IMR-90 (cell line): ENCODE measurements at regions not wholly inside any gene's neighbourhood (a gene's known extent, or its start where the extent isn't known, plus 50 kb on each side); places are given as distances from the start of the nearest gene placed in this dataset.

Experiments
- ATAC-seq: fragments of 200-7000 bp; cut with Tn5 transposase; 2 replicates; pipeline ENCODE4 v1.9.1; 2020; ENCODE audit warnings: low read depth, mild to moderate bottlenecking, moderate library complexity
- BruUV-seq: library from RNA; stranded (reverse); fragments of 400-500 nt; replicated peaks from 2 replicates; lab custom pipeline; 2021; lab: Mats Ljungman, UMichigan
- CTCF ChIA-PET: fragments of 300-600 bp; formaldehyde crosslinking; extraction: SDS; loops from one replicate; lab custom pipeline; 2021; ENCODE audit warnings: antibody characterized with exemption; lab: Yijun Ruan, JAX
- POLR2A ChIA-PET: fragments of 300-600 bp; sonication (Branson Sonifier 250); formaldehyde crosslinking; loops from one replicate; lab custom pipeline; 2022; ENCODE audit warnings: antibody characterized with exemption; ENCODE audit not compliant: unreplicated experiment; lab: Charles Lee
- DNase-seq: peaks from one replicate; pipeline ENCODE4 v3.0.0; 2013
- H2AFZ ChIP-seq: replicated peaks from 2 replicates; pipeline ENCODE3; 2013; ENCODE audit warnings: low read length, mild to moderate bottlenecking; ENCODE audit not compliant: poor library complexity
- H2AK5ac ChIP-seq: 2 replicates; pipeline ENCODE4 v1.6.1; 2013; ENCODE audit warnings: low read depth, low read length, inconsistent platforms
- H2AK9ac ChIP-seq: replicated peaks from 2 replicates; pipeline ENCODE3; 2013; ENCODE audit warnings: mild to moderate bottlenecking, low read depth, low read length, moderate library complexity; ENCODE audit not compliant: poor library complexity
- H2BK120ac ChIP-seq: 2 replicates; pipeline ENCODE4 v1.6.1; 2013; ENCODE audit warnings: low read depth, low read length, inconsistent platforms
- H2BK15ac ChIP-seq: 3 replicates; pipeline ENCODE4 v1.6.1; 2013; ENCODE audit warnings: low read depth, low read length, inconsistent platforms
- H2BK20ac ChIP-seq: 2 replicates; pipeline ENCODE4 v1.6.1; 2013; ENCODE audit warnings: low read depth, mild to moderate bottlenecking, inconsistent platforms, low read length, moderate library complexity
- H2BK5ac ChIP-seq: 2 replicates; pipeline ENCODE4 v1.6.1; 2013; ENCODE audit warnings: mild to moderate bottlenecking, low read depth, low read length, inconsistent platforms; ENCODE audit not compliant: poor library complexity, severe bottlenecking
- H3K14ac ChIP-seq: replicated peaks from 2 replicates; pipeline ENCODE4 v1.6.1; 2013; ENCODE audit warnings: low read depth, low read length, inconsistent platforms
- H3K18ac ChIP-seq: 2 replicates; pipeline ENCODE4 v1.6.1; 2013; ENCODE audit warnings: low read depth, low read length, control low read depth
- H3K23ac ChIP-seq: 2 replicates; pipeline ENCODE4 v1.6.1; 2013; ENCODE audit warnings: low read depth, low read length, inconsistent platforms
- H3K27ac ChIP-seq: 2 replicates; pipeline ENCODE4 v1.5.1; 2013; ENCODE audit warnings: mild to moderate bottlenecking, control low read depth, low read length; ENCODE audit not compliant: insufficient read depth
- H3K27me3 ChIP-seq: 2 replicates; pipeline ENCODE4 v1.6.1; 2013; ENCODE audit warnings: low read length; ENCODE audit not compliant: control insufficient read depth, insufficient read depth
- H3K36me3 ChIP-seq: 2 replicates; pipeline ENCODE4 v1.6.1; 2013; ENCODE audit warnings: low read length, mixed read lengths; ENCODE audit not compliant: control insufficient read depth, insufficient read depth
- H3K4ac ChIP-seq: 2 replicates; pipeline ENCODE4 v1.6.1; 2013; ENCODE audit warnings: low read depth, low read length, inconsistent platforms
- H3K4me1 ChIP-seq: 2 replicates; pipeline ENCODE4 v1.6.1; 2013; ENCODE audit warnings: low read length, mixed read lengths; ENCODE audit not compliant: control insufficient read depth, insufficient read depth
- H3K4me2 ChIP-seq: 2 replicates; pipeline ENCODE4 v1.6.1; 2013; ENCODE audit warnings: low read depth, mild to moderate bottlenecking, control low read depth, low read length, moderate library complexity
- H3K4me3 ChIP-seq: 2 replicates; pipeline ENCODE4 v1.5.1; 2013; ENCODE audit warnings: low read depth, mild to moderate bottlenecking, control low read depth, low read length, moderate library complexity; ENCODE audit not compliant: insufficient read depth
- H3K56ac ChIP-seq: 2 replicates; pipeline ENCODE4 v1.6.1; 2013; ENCODE audit warnings: low read length, inconsistent platforms; ENCODE audit not compliant: insufficient read depth; ENCODE audit errors: extremely low read depth
- H3K79me1 ChIP-seq, 2 experiments: 2 replicates each; pipeline ENCODE4 v1.6.1; 2013; ENCODE audit warnings: low read length in 2 of 2, inconsistent platforms in 1 of 2, low read depth in 1 of 2
- H3K9ac ChIP-seq: 2 replicates; pipeline ENCODE4 v1.6.1; 2013; ENCODE audit warnings: low read depth, low read length, control low read depth
- H3K9me1 ChIP-seq: 2 replicates; pipeline ENCODE4 v1.6.1; 2013; ENCODE audit warnings: low read length, inconsistent platforms; ENCODE audit not compliant: insufficient read depth
- H3K9me3 ChIP-seq: 2 replicates; pipeline ENCODE4 v1.6.1; 2013; ENCODE audit warnings: low read length; ENCODE audit not compliant: control insufficient read depth, insufficient read depth
- H4K20me1 ChIP-seq: 2 replicates; pipeline ENCODE4 v1.6.1; 2013; ENCODE audit warnings: low read length, inconsistent platforms; ENCODE audit not compliant: insufficient read depth
- H4K5ac ChIP-seq: 2 replicates; pipeline ENCODE4 v1.6.1; 2013; ENCODE audit warnings: mild to moderate bottlenecking, low read depth, low read length, control low read depth
- H4K8ac ChIP-seq, 2 experiments: 2 replicates each; pipeline ENCODE4 v1.6.1; 2013; ENCODE audit warnings: low read depth in 2 of 2, low read length in 2 of 2, control low read depth in 1 of 2, inconsistent platforms in 1 of 2
- H4K91ac ChIP-seq: 2 replicates; pipeline ENCODE4 v1.6.1; 2013; ENCODE audit warnings: low read depth, low read length, inconsistent platforms; ENCODE audit not compliant: insufficient read depth
- CEBPB ChIP-seq: IDR thresholded peaks from 2 replicates; pipeline ENCODE4 v1.6.1; 2012; ENCODE audit warnings: low read depth, low read length, improper control_type of control experiment
- CHD1 ChIP-seq: IDR thresholded peaks from 2 replicates; pipeline ENCODE4 v1.6.1; 2012; ENCODE audit warnings: low read depth, low read length, improper control_type of control experiment
- FOS ChIP-seq: fragments of 150-350 bp; IDR thresholded peaks from 2 replicates; pipeline ENCODE4 v1.6.1; 2016; ENCODE audit warnings: low read depth, low read length
- MAZ ChIP-seq: IDR thresholded peaks from 2 replicates; pipeline ENCODE4 v1.6.1; 2012; ENCODE audit warnings: low read depth, mild to moderate bottlenecking, low read length, improper control_type of control experiment, moderate library complexity, borderline replicate concordance
- MXI1 ChIP-seq: IDR thresholded peaks from 2 replicates; pipeline ENCODE4 v1.6.1; 2012; ENCODE audit warnings: low read depth, mild to moderate bottlenecking, low read length, moderate library complexity, borderline replicate concordance
- RCOR1 ChIP-seq: IDR thresholded peaks from 2 replicates; pipeline ENCODE4 v1.6.1; 2012; ENCODE audit warnings: mild to moderate bottlenecking, low read length, improper control_type of control experiment; ENCODE audit not compliant: insufficient replicate concordance
- whole genome bisulfite sequencing, 2 experiments: methylation state at CpG; one replicate each; pipeline versions ENCODE4 v1.1.5 to v1.1.7; 2013; ENCODE audit warnings: missing lambda C conversion rate in 2 of 2; ENCODE audit not compliant: insufficient read length in 1 of 2; ENCODE audit errors: extremely low coverage in 2 of 2; 5-methylcytosine and 5-hydroxymethylcytosine counted together
- dilution Hi-C: fragments of 300-500 bp; cut with HindIII; formaldehyde crosslinking; loops from one replicate; pipeline ENCODE4 v1.14.3; 2018; ENCODE audit warnings: low sequenced_read_pairs; ENCODE audit not compliant: unreplicated experiment
- in situ Hi-C: fragments of 300-500 bp; cut with MboI; formaldehyde crosslinking; loops from 3 replicates; pipeline ENCODE4 v1.14.3; 2019; ENCODE audit warnings: low sequenced_read_pairs, inconsistent platforms, mixed read lengths
- intact Hi-C: fragments of 100-400 bp; cut with micrococcal nuclease; formaldehyde crosslinking; loops from 2 replicates; pipeline ENCODE4 v1.10.0; 2022
- TF ChIP-seq, protein P1 (sequence below): fragments of 150-350 bp; IDR thresholded peaks from 2 replicates; pipeline ENCODE4 v1.6.1; 2016; ENCODE audit warnings: low read depth, mild to moderate bottlenecking, low read length, moderate library complexity, borderline replicate concordance
- TF ChIP-seq, protein P2 (sequence below): fragments of 150-350 bp; IDR thresholded peaks from 2 replicates; pipeline ENCODE4 v1.6.1; 2017; ENCODE audit warnings: mild to moderate bottlenecking, antibody characterized with exemption, low read length, low read depth

DNA sequence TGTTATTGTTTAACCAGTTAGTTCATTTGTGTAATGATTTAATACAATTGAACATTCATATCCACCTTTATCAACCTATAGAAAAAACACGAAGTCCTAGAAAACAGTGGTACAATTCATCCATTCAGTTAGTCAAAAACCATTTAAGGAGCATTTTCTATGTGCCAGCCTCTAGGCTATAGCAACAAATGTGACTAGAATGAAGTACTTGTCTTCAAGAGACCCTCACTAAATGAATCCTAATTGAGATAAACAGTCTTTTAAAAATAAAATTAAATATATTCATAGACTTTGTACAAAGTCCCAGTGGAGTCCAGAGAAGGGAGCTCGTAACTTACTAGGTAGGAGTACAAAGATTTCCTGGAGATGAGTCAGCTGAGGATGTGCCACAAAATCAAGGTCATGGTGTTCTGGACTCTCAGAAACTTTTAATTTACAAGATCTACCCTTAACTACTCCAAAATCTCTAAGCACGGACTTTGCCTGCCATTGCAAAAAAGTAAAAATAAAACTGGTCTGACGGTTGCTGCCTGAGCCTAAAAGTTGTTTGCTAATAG lies 430.7 kb upstream of the DCN start:
- no peak for DNase-seq
- Histone ChIP-seq H3K36me3 (no peaks in the 10 kb centered on the region), H2BK15ac (no peak overlapping the region), H4K20me1 (no peaks in the 10 kb centered on the region), H2BK20ac (no peak overlapping the region), H3K79me1 (no peaks in the 10 kb centered on the region), H3K4ac (no peak overlapping the region), H2AK9ac (no peak overlapping the region), H3K9me3 (no peaks in the 10 kb centered on the region), H3K9ac (no peak overlapping the region), H3K27ac (no peak overlapping the region), H3K14ac (no peak overlapping the region), H4K91ac (no peak overlapping the region), H3K4me2 (no peak overlapping the region), H3K4me1 (no peaks in the 10 kb centered on the region), H2BK5ac (no peak overlapping the region), H3K18ac (no peak overlapping the region), H3K23ac (no peak overlapping the region), H4K8ac (no peak overlapping the region), H2AFZ (no peak overlapping the region), H3K4me3 (no peak overlapping the region), H3K56ac (no peak overlapping the region), H2AK5ac (no peak overlapping the region), H3K27me3 (no peaks in the 10 kb centered on the region), H3K9me1 (no peaks in the 10 kb centered on the region), H4K5ac (no peak overlapping the region), H2BK120ac (no peak overlapping the region)
- in situ Hi-C loops (no loop called here), dilution Hi-C loops (no loop called here), intact Hi-C loops (no loop called here)
- BruUV-seq = no TSS peak
- no peak for ATAC-seq
- POLR2A ChIA-PET = interaction anchor here (1.1 kb wide), 1 partner anchor 11 kb away, joined by 3 read pairs; no protein-coding TSS in a partner anchor
- CTCF ChIA-PET = no interaction called here
- TF ChIP-seq MXI1 (no peak), CEBPB (no peak), MAZ (no peak), RCOR1 (no peak), CHD1 (no peak), FOS (no peak)
- TF ChIP-seq, protein P1, sequence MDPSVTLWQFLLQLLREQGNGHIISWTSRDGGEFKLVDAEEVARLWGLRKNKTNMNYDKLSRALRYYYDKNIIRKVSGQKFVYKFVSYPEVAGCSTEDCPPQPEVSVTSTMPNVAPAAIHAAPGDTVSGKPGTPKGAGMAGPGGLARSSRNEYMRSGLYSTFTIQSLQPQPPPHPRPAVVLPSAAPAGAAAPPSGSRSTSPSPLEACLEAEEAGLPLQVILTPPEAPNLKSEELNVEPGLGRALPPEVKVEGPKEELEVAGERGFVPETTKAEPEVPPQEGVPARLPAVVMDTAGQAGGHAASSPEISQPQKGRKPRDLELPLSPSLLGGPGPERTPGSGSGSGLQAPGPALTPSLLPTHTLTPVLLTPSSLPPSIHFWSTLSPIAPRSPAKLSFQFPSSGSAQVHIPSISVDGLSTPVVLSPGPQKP = no peak
- TF ChIP-seq, protein P2, sequence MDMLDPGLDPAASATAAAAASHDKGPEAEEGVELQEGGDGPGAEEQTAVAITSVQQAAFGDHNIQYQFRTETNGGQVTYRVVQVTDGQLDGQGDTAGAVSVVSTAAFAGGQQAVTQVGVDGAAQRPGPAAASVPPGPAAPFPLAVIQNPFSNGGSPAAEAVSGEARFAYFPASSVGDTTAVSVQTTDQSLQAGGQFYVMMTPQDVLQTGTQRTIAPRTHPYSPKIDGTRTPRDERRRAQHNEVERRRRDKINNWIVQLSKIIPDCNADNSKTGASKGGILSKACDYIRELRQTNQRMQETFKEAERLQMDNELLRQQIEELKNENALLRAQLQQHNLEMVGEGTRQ = no peak
- no CpG with 5 or more reads among the region's 4 CpGs for whole genome bisulfite sequencing, 2 experiments
